HG03196 (cell line): ENCODE measurements at regions not wholly inside any gene's neighbourhood (a gene's known extent, or its start where the extent isn't known, plus 50 kb on each side); places are given as distances from the start of the nearest gene placed in this dataset.

Source experiments
- ATAC-seq: cut with Tn5 transposase; IDR thresholded peaks from one replicate; pipeline ENCODE4 v1.9.1; 2021; ENCODE audit not compliant: unreplicated experiment

GRCh38 chr6:66402873-66403272, 695.8 kb upstream of the EYS start:
- ATAC-seq, result no peak

GRCh38 chr6:66396549-66396948, 689.5 kb upstream of the EYS start:
- no peak for ATAC-seq

DNA sequence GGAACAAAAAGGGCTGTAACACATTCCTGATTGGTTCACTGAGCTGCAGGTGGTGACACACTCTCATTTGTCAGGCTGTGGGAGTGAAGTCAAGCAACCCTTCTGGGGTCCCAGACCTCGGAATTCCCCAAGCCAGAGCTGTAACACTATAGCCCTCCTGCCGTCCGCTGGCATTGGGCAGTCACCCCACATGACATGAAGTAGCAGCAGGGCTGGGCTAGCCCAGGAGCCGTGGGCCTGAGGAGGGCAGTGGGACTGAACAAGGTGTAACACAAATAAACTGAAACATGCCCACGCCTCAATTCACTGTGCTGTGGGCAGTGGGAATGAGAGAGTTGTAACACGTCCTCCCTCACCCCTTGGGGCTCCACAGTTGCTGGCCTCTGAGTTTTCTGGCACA, 689.1 kb upstream of the EYS start:
- ATAC-seq, result no peak

DNA sequence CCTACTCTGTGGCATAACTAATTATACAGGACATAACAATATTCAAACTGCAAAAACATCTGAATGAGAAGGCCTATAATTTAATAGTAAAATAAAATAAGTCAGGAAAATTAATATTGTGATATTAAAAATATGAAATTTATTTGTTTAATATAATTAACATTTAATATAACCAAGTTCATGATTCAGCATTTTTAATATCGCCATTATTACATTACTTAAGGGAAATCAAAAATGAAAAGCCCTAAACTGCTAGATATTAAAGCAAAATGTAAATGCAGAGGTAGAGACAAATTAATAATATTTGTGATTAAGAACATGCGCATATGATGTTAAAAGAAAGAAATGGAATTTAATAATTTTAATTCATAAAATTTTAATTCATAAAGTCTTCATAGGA, 683.4 kb upstream of the EYS start:
- ATAC-seq, result no peak

GRCh38 chr6:66376001-66376400, 669.0 kb upstream of the EYS start:
- no peak for ATAC-seq

DNA sequence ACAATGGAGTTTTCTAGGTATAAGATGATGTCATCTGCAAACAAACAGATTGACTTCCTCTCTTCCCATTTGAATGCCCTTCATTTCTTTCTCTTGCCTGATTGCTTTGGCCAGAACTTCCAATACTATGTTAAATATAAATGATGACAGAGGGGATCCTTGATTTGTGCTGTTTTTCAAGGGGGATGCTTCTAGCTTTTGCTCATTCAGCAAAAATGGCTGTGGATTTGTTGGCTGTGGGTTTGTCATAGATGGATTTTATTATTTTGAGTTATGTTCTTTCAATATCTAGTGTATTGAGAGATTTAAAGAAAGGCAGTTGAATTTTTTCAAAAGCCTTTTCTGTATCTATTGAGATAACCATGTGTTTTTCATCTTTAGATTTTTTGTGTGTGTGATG, 662.4 kb upstream of the EYS start:
- ATAC-seq, result no peak

GRCh38 chr6:66362888-66363287, 655.9 kb upstream of the EYS start:
- ATAC-seq, result no peak

DNA sequence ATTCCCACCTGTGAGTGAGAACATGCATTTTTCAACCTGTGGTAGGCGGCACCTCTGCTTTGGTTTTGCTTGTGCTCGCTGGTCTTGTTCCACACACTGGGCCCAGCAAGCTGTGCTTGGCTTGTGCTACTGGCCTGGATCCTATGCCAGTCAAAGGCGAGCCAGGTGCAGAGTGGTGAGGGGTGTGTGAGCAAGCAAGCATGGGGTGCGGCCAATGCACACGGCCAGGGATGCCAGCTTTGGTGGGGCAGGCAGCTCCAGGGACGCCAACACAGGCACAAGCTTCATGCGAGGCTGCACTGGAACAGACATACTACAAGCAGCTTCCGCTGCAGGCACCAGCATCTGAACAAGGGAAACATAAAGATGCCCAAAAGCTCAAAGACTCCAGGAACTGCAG, 654.9 kb upstream of the EYS start:
- no peak for ATAC-seq

DNA sequence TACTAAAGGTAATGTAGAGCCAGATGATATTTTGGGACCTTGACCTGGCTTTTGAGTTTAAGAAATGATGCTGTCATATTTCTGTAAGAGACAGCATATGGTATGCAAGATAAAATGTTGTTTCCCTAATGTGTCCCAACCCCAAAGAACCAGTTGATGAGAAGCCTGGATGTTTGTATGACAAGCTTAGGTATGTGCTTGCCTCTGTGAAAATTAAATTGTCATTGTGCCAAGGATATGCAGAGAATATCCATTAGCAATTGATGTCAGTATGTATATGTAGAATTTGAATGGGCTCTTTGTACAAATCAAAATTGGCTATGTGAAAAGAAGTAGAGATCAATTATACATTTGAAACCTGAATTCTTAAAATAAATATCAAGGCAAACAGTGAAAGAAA, 650.8 kb upstream of the EYS start:
- ATAC-seq, result no peak

- no peak for ATAC-seq
Measured at GRCh38 chr6:66355471-66355870, 648.4 kb upstream of the EYS start.

DNA sequence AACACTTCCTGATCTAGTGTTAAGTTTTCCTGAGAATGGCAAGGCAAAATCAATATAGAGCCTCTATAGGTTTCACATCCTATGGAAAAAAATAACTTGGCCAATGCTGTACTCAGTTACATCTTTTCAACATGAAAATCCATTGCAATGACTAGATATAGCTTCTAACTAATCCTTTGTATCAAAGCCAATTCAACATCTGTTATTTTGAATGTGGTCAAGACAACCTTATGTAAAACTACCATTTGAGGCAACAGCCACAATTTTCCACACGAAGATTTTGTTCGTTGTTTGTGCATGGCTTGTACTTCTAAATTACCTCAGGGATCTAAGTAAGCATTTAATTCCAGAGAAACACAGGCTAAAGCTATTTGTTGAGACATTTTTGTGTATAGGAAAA, 637.8 kb upstream of the EYS start:
- no peak for ATAC-seq

DNA sequence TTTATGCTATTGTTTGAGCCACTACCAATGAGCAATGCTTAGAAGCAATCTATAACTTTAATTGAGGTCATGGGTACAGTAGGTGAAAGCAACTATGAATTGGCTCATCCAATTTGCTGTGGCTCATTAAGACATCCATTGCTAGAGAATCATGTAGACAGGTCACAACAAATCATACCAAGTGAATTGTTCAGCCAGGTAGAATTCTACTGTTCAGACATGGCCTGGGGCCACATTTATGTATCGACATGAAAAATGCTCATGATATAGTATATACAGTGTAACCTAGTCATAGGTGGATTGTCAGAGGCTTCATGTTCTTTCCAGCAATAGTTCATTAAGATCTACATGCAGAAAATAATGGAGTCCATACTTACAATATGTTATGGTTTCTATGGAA, 633.7 kb upstream of the EYS start:
- ATAC-seq, result no peak

DNA sequence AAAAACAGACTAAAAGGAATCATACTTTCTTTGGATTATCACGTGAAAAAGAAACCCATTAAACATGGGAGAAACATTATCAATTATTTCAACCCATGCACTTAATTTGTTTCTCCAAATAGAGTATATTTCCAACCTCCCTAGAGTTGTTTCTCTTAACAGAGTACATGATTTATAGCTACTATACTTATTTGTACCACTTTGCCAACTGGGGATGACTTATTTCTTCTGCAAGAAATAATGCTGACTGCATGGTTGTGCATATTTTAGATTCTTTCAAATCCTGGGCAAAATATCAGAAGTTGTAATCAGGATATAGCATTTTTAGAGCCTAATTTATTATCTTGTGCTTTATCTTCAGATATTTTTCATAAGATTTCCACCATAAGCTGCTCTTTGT, 629.1 kb upstream of the EYS start:
- ATAC-seq, result no peak

GRCh38 chr6:66328200-66328599, 621.2 kb upstream of the EYS start:
- ATAC-seq, result no peak

GRCh38 chr6:66326228-66326627, 619.2 kb upstream of the EYS start:
- no peak for ATAC-seq

GRCh38 chr6:66321017-66321416, 614.0 kb upstream of the EYS start:
- no peak for ATAC-seq

GRCh38 chr6:66307490-66307889, 600.5 kb upstream of the EYS start:
- no peak for ATAC-seq

DNA sequence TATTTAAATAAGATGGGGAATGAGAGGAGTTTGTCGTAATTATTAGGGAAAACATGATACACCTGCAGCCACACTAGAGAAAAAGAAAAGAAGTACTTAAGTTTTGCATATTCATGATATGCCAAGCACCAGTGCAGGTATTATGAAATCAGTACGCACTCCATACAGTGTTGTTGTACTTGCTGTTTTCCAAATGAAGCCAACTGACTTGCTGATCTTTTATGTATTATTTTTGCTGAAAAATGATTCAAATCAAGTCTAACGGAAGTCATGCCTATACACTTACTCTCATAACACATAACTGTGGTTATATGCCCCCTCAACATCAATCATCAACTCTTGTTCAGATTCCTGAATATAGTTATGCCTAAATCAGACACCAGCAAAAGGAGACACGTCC, 584.9 kb upstream of the EYS start:
- ATAC-seq, result no peak

- ATAC-seq, result no peak
Measured at GRCh38 chr6:66289889-66290288, 582.9 kb upstream of the EYS start.

DNA sequence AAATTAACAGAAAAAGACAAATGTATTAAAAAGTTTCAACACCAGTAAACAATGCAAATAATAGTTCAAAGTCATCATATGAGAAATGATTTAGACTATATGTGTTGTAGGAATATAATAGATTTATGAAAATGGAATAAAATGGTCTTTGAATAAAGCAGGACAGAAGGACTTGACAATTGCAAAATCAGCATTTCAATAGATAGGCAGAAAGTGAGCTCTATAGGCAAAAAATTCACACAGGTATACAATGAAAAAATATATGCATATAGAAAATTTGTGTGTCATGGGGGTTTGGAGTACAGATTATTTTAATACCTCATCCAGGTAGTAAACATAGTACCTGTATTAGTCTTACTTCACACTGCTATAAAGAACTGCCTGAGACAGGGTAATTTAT, 571.1 kb upstream of the EYS start:
- ATAC-seq, result no peak

DNA sequence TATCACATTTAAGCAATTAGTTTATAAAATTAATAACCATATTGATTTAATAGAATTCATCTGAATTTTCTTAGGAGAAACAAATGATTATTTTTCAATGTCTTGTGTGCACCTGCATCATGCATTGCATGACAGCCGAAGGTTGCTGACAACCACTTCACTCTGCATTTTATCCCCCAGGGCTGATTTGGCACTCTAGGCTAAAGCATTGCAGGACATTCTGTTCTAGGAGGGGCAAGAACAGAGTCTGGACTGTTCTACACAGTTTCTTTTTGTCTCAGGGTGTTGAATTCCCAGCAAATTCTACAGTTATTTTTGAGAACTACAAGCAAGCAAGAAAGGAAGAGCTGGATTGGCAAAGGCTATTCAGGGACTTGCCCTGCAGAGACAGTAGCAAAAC, 570.4 kb upstream of the EYS start:
- ATAC-seq, result no peak

DNA sequence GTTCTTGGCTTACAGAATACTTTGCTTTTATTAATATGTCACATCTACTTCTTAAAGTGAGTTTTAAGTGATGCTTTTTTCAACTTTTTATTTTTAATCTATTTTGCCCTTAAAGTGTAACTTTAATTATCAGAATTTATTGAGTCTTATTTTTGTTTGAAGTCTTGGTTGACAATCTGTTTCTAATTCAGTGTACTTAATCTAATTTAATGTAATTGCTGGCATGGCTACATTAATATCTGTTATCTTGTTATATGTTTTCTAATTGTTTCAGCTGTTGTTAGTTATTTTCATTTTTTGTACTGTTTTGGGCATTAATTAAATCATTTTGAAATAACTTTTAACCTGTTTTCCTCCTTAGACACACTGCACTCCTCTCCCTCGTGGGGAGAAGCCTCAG, 558.7 kb upstream of the EYS start:
- no peak for ATAC-seq

DNA sequence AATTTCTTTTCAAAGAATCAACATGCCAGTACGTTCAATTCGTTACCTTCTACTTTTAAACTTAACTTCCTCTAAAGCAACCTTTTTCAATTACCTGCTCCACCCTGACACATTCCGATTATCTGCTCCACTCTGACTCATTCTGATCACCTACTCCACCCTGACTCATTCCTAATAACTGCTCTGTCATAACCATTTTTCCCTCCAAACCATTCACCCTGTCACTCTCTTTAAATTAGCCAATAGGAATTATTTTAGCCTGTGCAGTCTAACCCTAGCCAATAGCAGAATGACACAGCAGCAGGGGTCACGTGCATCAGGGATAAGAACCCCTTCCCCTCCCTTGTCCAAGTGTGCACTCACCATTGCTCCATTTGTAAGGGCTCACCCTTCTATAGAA, 557.4 kb upstream of the EYS start:
- ATAC-seq, result no peak
